COLO668 (cell line): ENCODE measurements at regions not wholly inside any gene's neighbourhood (a gene's known extent, or its start where the extent isn't known, plus 50 kb on each side); places are given as distances from the start of the nearest gene placed in this dataset.
"Not testable (repeated sequence)": the region's sequence is repeated elsewhere in the genome, so short reads cannot be mapped to it uniquely, and the experiment has no call there.

Experiments
- DNase-seq: peaks from one replicate; lab custom pipeline; 2025; ENCODE audit not compliant: unreplicated experiment; lab: John Stamatoyannopoulos, UW

- no peak for DNase-seq
Measured at GRCh38 chr7:153070141-153070540, 310.6 kb downstream of the ACTR3B start.

GRCh38 chr7:153072806-153073205 is 313.3 kb downstream of the ACTR3B start:
- DNase-seq, result no peak

DNA sequence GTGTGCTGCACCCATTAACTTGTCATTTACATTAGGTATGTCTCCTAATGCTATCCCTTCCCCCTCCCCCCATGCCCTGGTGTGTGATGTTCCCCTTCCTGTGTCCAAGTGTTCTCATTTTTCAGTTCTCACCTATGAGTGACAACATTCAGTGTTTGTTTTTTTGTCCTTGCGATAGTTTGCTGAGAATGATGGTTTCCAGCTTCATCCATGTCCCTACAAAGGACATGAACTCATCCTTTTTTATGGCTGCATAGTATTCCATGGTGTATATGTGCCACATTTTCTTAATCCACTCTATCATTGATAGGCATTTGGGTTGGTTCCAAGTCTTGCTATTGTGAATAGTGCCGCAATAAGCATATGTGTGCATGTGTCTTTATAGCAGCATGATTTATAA is 316.7 kb downstream of the ACTR3B start:
- not testable (repeated sequence) for DNase-seq

GRCh38 chr7:153081496-153081895 is 321.9 kb downstream of the ACTR3B start:
- DNase-seq, result no peak

DNA sequence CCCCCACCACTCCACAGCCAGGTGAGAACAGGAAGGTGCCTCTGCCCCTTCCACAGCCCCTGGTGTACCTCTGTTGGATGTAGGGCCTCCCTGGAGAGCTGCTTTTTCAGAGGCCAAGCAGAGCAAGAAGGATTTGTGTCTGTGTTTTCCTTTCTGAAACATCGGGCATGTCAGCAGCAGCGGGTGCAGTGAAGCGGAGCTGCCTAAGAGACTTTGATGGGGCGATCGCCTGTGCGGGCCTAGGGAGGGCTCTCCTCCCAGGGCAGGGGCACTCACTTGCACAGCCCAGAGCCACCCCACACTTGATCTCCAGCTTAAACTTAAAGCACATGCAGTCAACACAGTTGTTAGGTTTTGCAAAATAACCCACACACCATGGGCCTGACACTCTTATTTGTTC is 324.7 kb downstream of the ACTR3B start:
- no peak for DNase-seq

DNA sequence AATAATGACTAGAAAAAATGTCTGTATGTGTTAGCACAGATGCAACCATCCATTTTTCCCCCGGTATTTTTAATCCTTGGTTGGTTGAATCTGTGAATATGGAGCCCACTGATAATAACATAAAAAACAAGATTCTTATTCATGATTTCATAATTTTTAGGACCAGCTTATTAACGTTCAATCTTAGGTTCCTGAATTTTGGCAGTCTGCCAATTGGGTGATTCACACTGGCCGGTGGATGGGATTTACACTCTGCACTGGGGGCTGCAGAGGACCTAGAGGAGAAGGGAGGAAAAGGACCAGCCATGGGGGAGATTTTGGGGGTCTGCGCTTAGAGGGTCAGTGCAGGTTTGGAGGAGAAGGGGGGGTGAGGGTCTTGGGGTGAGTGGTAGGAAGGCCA is 327.9 kb downstream of the ACTR3B start:
- no peak for DNase-seq

DNA sequence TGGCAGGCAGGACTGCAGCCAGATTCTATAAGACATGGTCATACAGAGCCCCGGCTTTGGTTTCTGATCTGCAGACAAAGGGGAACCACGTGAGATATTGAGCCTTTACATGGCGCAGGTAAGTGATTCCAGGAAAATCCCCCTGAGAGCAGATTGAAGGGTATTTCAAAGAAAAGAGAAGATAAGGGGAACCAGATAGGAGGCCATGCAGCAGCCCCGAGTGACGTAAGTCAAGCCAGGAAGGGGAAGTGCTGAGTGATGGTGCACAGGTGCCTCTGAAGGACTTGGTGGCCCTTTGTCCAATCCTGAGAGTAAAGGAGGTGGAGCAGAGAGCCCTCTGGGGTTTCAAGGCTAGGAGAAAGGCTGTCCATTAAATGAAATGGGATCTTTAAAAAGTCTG is 329.0 kb downstream of the ACTR3B start:
- DNase-seq, result no peak

GRCh38 chr7:153090209-153090608 is 330.7 kb downstream of the ACTR3B start:
- no peak for DNase-seq

- no peak for DNase-seq
Measured at GRCh38 chr7:153090764-153091163, 331.2 kb downstream of the ACTR3B start.

GRCh38 chr7:153091477-153091876 is 331.9 kb downstream of the ACTR3B start:
- no peak for DNase-seq

DNA sequence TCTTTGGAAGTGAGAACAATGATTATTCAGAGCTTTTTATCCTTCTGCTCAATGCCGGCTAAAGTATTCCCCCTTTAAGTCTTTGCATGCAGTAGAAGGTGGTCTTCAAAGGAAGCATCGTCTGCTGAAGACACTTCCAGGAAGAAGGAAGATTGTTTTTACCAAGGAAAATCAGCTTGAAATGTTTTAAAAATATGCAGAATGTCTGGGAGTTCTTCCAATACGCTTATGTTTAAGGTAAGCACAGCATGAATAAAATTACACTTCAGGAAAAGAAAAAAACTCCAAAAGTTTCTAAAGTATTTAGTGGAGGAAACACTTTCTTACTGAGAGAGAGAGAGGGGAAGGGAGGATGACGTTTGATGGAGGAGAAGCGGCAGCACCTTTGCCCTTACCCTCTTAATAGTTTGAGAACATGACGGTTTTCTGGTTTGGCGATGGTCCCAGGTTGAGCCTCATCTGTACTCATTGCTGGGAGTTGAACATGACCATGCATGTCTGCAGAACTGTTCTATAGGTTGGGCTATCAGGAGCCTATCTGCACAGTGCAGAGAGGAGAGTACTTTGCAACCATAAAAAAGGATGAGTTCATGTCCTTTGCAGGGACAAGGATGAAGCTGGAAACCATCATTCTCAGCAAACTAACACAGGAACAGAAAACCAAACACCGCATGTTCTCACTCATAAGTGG is 338.1 kb downstream of the ACTR3B start:
- DNase-seq, result no peak

GRCh38 chr7:153099235-153099634 is 339.7 kb downstream of the ACTR3B start:
- DNase-seq, result no peak

DNA sequence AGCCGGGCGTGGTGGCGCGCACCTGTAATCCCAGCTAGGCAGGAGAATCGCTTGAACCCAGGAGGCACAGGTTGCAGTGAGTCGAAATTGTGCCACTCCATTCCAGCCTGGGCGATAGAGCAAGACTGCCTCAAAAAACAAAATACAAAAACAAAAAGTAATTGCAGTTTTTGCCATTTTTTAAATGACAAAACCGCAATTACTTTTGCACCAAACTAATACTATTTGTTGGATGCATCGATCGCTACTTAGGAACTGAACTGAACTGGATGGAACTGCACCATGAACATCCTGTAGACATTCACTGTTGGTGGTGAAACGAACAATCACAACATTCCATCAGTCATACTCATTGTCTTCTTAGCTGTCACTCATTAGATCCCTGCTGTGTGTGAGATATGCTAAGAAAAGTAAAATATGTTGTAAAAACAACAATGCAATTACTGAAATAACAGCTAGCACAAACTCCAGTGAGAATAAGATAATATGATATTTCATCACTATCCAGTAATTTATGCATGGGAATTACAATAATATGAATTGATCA is 341.2 kb downstream of the ACTR3B start:
- no peak for DNase-seq

DNA sequence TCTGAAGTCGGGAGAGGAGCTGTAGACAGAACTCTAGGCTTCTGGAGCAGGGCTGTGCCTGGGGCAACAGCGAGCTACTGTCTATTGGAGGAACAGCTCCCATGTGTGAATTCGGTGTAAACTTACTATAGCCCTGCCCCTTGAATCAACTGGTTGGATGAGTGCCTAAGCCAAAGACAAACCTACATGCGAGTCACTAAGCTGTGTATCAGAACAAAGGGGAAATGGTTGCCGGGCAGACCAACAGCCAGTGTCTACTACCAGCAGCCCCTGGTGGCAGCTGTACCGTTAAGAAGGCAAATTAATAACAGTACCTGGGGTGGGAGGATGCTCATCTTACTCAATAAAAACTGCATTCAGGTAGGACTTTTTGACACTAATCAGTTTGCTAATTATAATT is 343.6 kb downstream of the ACTR3B start:
- DNase-seq, result no peak

DNA sequence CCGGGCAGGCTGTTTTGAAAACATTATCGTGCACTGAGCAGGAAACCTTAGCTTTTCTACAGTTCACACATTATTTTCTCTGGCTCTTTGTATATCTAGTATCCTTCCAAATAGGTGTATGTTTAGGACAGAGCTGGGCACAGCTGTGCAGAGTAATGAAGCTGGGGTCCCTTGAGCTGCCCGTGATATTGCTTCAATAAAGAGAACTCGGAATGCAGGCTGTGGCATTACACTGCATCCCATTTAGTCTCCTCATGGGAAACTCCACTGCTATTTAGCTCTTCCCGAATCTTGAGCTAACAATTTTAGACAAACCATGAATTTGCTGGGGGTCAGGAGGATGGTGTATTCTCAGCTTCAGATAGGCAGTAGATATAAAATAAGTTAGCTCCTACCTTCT is 348.3 kb downstream of the ACTR3B start:
- no peak for DNase-seq

GRCh38 chr7:153109566-153109965 is 350.0 kb downstream of the ACTR3B start:
- no peak for DNase-seq

DNA sequence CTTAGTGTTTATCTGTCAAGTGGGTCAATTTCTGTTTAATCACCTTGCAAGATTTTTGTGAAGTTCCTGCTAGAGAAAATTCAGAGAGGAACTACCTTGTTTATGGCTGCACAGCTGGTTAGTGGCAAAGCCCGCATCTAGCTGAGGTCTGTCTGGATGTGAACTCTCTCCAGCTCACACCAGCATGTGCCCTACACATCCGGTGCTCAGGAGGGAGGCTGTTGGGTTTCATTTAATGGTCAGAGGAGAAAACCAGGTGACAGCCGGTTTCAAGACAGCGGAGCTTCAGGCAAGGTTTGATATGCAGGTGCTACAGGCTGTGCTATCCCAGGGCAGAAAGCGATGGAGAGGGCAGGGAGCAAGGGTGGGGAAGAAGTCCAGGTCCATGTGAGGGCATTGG is 351.1 kb downstream of the ACTR3B start:
- no peak for DNase-seq

DNA sequence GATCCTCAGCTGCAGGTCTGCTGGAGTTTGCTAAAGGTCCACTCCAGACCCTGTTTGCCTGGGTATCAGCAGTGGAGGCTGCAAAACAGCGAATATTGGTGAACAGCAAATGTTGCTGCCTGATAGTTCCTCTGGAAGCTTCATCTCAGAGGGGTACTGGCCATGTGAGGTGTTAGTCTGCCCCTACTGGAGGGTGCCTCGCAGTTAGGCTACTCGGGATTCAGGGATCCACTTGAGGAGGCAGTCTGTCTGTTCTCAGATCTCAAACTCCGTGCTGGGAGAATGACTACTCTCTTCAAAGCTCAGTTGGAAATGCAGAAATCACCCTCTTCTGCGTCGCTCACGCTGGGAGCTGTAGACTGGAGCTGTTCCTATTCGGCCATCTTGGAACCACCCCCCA is 362.7 kb downstream of the ACTR3B start:
- DNase-seq, result not testable (repeated sequence)

- no peak for DNase-seq
Measured at GRCh38 chr7:153130052-153130451, 370.5 kb downstream of the ACTR3B start.

DNA sequence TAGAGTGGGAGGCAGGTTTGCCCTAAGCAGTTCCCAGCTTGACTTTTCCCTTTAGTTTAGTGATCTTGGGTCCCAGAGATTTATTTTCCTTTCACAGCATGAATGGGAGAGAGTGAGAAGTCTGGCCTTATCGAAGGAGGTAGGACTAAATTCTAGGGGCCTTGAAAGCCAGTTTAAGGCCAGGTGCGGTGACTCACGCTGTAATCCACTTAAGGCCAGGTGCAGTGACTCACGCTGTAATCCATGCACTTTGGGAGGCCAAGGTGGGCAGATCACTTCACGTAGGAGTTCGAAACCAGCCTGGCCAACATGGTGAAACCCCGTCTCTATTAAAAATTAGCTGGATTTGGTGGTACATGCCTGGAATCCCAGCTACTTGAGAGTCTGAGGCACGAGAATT is 392.2 kb downstream of the ACTR3B start:
- no peak for DNase-seq

DNA sequence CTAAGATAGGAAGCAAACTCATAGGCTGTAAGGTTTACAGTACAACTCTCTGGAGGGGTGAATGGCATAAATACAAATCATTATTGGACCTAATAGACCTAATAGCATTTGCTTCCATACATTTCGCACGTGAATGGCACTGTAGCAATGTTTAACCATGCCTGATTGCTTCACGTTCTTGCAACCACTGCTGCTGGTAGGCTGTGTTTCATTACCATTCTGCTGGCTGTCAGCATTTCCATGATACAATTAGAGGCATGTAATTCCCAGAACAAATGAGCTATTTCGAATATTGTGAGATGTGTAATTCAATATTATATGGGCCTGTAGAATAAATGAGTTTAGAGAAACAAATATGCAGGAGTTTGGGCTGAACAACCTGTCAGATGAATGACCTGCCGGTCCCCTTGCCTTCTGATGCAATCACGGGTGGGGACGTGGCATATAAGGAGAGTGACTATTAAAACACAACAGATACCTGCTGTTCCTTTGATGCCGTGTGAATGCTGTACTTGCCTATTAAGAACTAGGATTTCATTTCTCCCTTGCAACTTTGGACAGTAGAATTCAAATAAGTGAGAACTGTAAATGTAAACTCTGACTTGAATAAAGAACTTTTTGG is 393.4 kb downstream of the ACTR3B start:
- no peak for DNase-seq

GRCh38 chr7:153158149-153158548 is 398.6 kb downstream of the ACTR3B start:
- DNase-seq, result no peak

DNA sequence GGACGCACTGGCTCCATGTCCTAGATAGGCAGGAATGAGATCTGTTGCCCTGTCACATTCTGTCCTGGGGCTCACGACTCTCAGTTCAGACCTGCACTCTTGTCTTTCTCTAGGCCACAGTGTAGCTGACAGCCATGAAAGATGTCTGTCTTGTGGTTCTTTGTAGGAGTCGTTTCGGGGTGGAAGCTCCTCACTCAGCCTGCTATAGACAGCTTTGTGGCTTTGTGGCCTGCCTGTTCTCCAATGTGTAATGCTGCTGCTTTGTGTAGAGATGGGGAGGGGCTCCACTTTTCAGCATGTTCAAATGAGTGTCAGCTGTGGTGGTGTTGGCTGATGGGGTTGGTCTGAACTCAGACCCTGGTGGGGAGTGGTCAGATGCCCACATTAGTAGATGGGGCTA is 410.7 kb downstream of the ACTR3B start:
- no peak for DNase-seq
